IMR-90 (cell line): ENCODE measurements at regions not wholly inside any gene's neighbourhood (a gene's known extent, or its start where the extent isn't known, plus 50 kb on each side); places are given as distances from the start of the nearest gene placed in this dataset.

ENCODE experiments used
- CEBPB ChIP-seq: IDR thresholded peaks from 2 replicates; pipeline ENCODE4 v1.6.1; 2012; ENCODE audit warnings: low read depth, low read length, improper control_type of control experiment
- FOS ChIP-seq: fragments of 150-350 bp; IDR thresholded peaks from 2 replicates; pipeline ENCODE4 v1.6.1; 2016; ENCODE audit warnings: low read depth, low read length
- MAFK ChIP-seq: IDR thresholded peaks from 2 replicates; pipeline ENCODE4 v1.6.1; 2012; ENCODE audit warnings: low read depth, low read length, improper control_type of control experiment
- MAZ ChIP-seq: IDR thresholded peaks from 2 replicates; pipeline ENCODE4 v1.6.1; 2012; ENCODE audit warnings: low read depth, mild to moderate bottlenecking, low read length, improper control_type of control experiment, moderate library complexity, borderline replicate concordance
- NFE2L2 ChIP-seq: fragments of 150-350 bp; IDR thresholded peaks from 2 replicates; pipeline ENCODE4 v1.6.1; 2016; ENCODE audit warnings: low read depth, mild to moderate bottlenecking, low read length
- POLR2A ChIP-seq: IDR thresholded peaks from 2 replicates; pipeline ENCODE4 v1.6.1; 2012; ENCODE audit warnings: mild to moderate bottlenecking, low read depth, low read length
- RFX5 ChIP-seq: IDR thresholded peaks from 2 replicates; pipeline ENCODE4 v1.8.0; 2012; ENCODE audit warnings: low read depth, mild to moderate bottlenecking, low read length, moderate library complexity
- TF ChIP-seq, protein P1 (sequence below): conservative IDR thresholded peaks from 2 replicates; pipeline ENCODE4 v1.5.1; 2012; ENCODE audit warnings: mild to moderate bottlenecking, low read depth, low read length, improper control_type of control experiment

DNA sequence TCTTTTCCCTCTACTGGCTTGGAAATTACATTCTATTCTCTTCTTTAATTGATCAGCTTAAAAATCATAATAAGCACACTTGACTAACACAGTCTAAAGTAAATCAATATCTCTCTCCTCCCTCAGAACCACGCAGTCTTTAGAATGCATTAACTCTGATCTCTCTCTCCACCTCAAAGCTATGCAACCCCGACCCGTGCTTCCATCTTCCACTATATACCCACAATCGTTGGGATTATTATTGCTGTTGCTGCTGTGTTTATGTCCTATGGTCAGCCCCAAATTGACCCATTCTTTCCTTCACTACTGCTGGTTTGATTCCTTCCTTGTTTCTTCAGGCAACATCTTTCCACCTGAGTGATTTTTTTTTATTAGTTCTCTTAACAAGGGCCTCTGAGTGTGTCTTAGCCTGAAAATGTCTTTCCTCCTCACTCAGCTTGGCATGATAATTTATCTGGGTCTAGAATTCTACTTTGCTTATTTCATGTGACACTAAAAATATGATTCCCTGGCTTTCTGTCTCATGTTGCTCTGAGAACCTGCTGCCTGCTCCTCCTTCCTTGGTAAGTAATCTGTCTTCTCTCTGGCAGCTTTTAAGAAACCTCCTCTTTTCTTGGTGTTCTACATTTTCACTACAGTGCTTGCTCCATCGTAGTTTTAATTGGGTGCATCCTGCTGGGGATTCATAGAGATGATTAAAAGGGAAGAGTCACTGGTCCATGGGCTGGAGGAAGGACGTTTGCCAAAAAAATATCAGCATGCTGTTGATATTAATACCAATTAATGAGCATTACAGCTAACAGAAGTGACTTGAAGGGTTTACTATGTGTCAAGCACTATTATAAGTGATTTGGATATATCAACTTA, 472.2 kb downstream of the MATN1 start:
- TF ChIP-seq POLR2A (no peak), FOS (no peak), RFX5 (no peak), CEBPB (no peak), MAZ (no peak), NFE2L2 (no peak), MAFK (no peak)
- TF ChIP-seq, protein P1, sequence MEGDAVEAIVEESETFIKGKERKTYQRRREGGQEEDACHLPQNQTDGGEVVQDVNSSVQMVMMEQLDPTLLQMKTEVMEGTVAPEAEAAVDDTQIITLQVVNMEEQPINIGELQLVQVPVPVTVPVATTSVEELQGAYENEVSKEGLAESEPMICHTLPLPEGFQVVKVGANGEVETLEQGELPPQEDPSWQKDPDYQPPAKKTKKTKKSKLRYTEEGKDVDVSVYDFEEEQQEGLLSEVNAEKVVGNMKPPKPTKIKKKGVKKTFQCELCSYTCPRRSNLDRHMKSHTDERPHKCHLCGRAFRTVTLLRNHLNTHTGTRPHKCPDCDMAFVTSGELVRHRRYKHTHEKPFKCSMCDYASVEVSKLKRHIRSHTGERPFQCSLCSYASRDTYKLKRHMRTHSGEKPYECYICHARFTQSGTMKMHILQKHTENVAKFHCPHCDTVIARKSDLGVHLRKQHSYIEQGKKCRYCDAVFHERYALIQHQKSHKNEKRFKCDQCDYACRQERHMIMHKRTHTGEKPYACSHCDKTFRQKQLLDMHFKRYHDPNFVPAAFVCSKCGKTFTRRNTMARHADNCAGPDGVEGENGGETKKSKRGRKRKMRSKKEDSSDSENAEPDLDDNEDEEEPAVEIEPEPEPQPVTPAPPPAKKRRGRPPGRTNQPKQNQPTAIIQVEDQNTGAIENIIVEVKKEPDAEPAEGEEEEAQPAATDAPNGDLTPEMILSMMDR: no peak
